Esophagus muscularis mucosa (tissue), 4 donors: ENCODE measurements at regions not wholly inside any gene's neighbourhood (a gene's known extent, or its start where the extent isn't known, plus 50 kb on each side); places are given as distances from the start of the nearest gene placed in this dataset.
A peak's percentile ranks its signal among the peaks of the same experiment; 100 is the strongest.

ENCODE experiments used
- DNase-seq: peaks from one replicate; pipeline ENCODE4 v3.0.0-alpha.2; 2017; ENCODE audit errors: extremely low spot score
- H3K27ac ChIP-seq, 4 donors: fragments of 200-600 bp; sonication (generic); replicated peaks in 1 of 4; 1 replicate in 3 of 4; 2 replicates in 1 of 4; pipeline ENCODE4 v1.5.1; 2016 to 2019; ENCODE audit warnings: mild to moderate bottlenecking in 1 of 4
- H3K27me3 ChIP-seq, 4 donors: fragments of 200-600 bp; sonication (generic); one replicate each; pipeline versions ENCODE4 v1.5.1 to v1.6.0; 2016 to 2019
- H3K36me3 ChIP-seq, 4 donors: fragments of 200-600 bp; sonication (generic); one replicate each; pipeline ENCODE4 v1.5.1; 2016 to 2019
- H3K4me1 ChIP-seq, 4 donors: fragments of 200-600 bp; sonication (generic); one replicate each; pipeline ENCODE4 v1.5.1; 2016 to 2019
- H3K4me3 ChIP-seq, 4 donors: fragments of 200-600 bp; sonication (generic); 1 replicate in 2 of 4; 2 replicates in 2 of 4; pipeline ENCODE4 v1.5.1; 2016 to 2019; ENCODE audit warnings: mild to moderate bottlenecking in 4 of 4, moderate library complexity in 1 of 4
- H3K9me3 ChIP-seq, 4 donors: fragments of 200-600 bp; sonication (generic); 1 replicate in 3 of 4; 2 replicates in 1 of 4; pipeline ENCODE4 v1.5.1; 2016 to 2019
- CTCF ChIP-seq, 3 experiments: fragments of 200-600 bp in 2 of 3; fragments of 450-650 bp in 1 of 3; sonication (generic) in 2 of 3; IDR thresholded peaks; one replicate each; pipeline ENCODE4 v1.5.1; 2017 to 2019; ENCODE audit warnings: antibody characterized with exemption in 3 of 3, mild to moderate bottlenecking in 2 of 3, moderate library complexity in 1 of 3
- EP300 ChIP-seq: sonication (generic); formaldehyde crosslinking; IDR thresholded peaks from one replicate; pipeline ENCODE4 v1.6.1; 2017; ENCODE audit warnings: antibody characterized with exemption
- POLR2A ChIP-seq: fragments of 450-650 bp; IDR thresholded peaks from one replicate; pipeline ENCODE4 v1.6.1; 2017; ENCODE audit warnings: antibody characterized with exemption, moderate library complexity, mild to moderate bottlenecking, low read depth
- POLR2AphosphoS5 ChIP-seq, 2 donors: sonication (generic); formaldehyde crosslinking; IDR thresholded peaks; one replicate each; pipeline ENCODE4 v1.6.1; 2017; ENCODE audit warnings: antibody characterized with exemption in 2 of 2
- WGBS: methylation state at CpG from one replicate; pipeline ENCODE4 v1.1.5; 2018; 5-methylcytosine and 5-hydroxymethylcytosine counted together
- intact Hi-C: fragments of 100-400 bp; cut with DNase I; formaldehyde crosslinking; loops from one replicate; pipeline ENCODE4 v1.15.1; 2023

GRCh38 chr11:79990141-79990540, 549.3 kb upstream of the TENM4 start:
- 71% methylated on average over 3 of the region's 3 CpGs for WGBS
- intact Hi-C loops = no loop called here
- H3K27ac ChIP-seq = no peak overlapping the region
- no peaks in the 10 kb centered on the region for H3K9me3 ChIP-seq
- H3K36me3 ChIP-seq = no peaks in the 10 kb centered on the region
- H3K27me3 ChIP-seq = peaks cover 0 to 4% (median 0%) of the 10 kb centered on the region in 4 donors
- TF ChIP-seq EP300 = no peak
- no peak for TF ChIP-seq POLR2A
- no peak for TF ChIP-seq CTCF (IDR thresholded peaks at IDR 0.05)
- no peak for TF ChIP-seq POLR2AphosphoS5 (IDR thresholded peaks at IDR 0.05)
- no peaks in the 10 kb centered on the region for H3K4me1 ChIP-seq
- H3K4me3 ChIP-seq = no peak overlapping the region
- no peak for DNase-seq

- WGBS = 82% methylated on average over 4 of the region's 4 CpGs
- Histone ChIP-seq H3K27me3 (peaks cover 0 to 4% (median 0%) of the 10 kb centered on the region in 4 donors), H3K4me3 (no peak overlapping the region), H3K36me3 (no peaks in the 10 kb centered on the region), H3K27ac (no peak overlapping the region), H3K9me3 (no peaks in the 10 kb centered on the region), H3K4me1 (no peaks in the 10 kb centered on the region)
- DNase-seq = no peak
- intact Hi-C loops = no loop called here
- TF ChIP-seq POLR2AphosphoS5 (IDR thresholded peaks at IDR 0.05) (no peak), CTCF (IDR thresholded peaks at IDR 0.05) (no peak), POLR2A (no peak), EP300 (no peak)
These were observed 541.4 kb upstream of the TENM4 start for GRCh38 chr11:79982185-79982584.

GRCh38 chr11:79980916-79981315, 540.1 kb upstream of the TENM4 start:
- DNase-seq = no peak
- intact Hi-C loops = no loop called here
- H3K27me3 ChIP-seq = no peaks in the 10 kb centered on the region
- H3K4me3 ChIP-seq = no peak overlapping the region
- H3K36me3 ChIP-seq = no peaks in the 10 kb centered on the region
- no peak overlapping the region for H3K27ac ChIP-seq
- no peaks in the 10 kb centered on the region for H3K4me1 ChIP-seq
- TF ChIP-seq EP300 (no peak), POLR2A (no peak), POLR2AphosphoS5 (IDR thresholded peaks at IDR 0.05) (no peak), CTCF (IDR thresholded peaks at IDR 0.05) (no peak)
- no peaks in the 10 kb centered on the region for H3K9me3 ChIP-seq

DNA sequence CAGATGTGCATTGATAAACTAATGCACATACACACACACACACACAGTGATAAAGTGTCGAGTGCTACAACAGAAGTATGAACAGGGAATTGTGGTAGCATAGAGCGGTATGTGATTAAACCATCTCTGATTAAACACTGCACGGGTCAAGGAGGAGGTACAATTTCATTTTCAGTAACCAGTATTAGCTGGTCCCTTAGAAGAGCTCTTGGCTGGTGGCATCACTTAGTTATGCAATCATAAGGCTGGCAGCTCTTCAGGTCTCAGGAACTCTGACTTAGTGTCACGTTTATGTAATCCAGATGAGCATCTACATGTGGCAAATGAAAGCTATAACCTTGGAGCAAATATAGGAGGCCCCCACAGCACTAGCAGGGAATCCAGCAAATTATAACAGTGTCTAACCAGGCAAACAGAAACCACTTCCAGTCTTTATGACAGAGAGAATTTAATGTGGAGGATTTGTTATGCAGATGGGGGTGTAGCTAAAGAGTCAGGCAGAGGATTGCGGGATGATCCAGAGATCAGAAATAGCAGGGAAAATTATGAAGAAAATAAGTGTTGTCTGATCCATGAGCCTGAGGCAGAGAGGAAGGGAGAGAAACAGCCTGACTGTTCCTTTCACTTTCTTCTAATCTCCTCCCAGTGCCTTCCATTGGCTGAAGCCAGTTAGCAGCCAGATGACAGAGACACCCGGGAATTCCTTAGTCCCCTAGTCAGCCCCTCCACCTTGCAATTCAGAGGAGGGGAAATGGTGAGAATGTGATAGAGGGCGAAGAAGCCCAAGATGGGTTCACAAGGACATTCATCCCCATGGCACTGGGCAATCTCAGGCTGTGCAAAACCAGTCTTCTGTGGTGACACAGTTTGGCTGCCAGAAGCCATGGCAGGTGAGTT, 533.1 kb upstream of the TENM4 start:
- H3K27me3 ChIP-seq = no peaks in the 10 kb centered on the region
- H3K9me3 ChIP-seq = no peaks in the 10 kb centered on the region
- DNase-seq = no peak
- no peaks in the 10 kb centered on the region for H3K36me3 ChIP-seq
- TF ChIP-seq POLR2AphosphoS5 (IDR thresholded peaks at IDR 0.05) = no peak
- TF ChIP-seq CTCF (IDR thresholded peaks at IDR 0.05) = no peak
- peaks cover 0 to 9% (median 2%) of the 10 kb centered on the region in 4 donors for H3K4me1 ChIP-seq
- H3K27ac ChIP-seq = no peak overlapping the region
- 39% methylated on average over 7 of the region's 7 CpGs for WGBS
- intact Hi-C loops = no loop called here
- H3K4me3 ChIP-seq = peak overlapping the region in 1 of 4 donors; percentile 11

GRCh38 chr11:79971255-79971654, 530.4 kb upstream of the TENM4 start:
- 68% methylated on average over 3 of the region's 3 CpGs for WGBS
- DNase-seq = no peak
- Histone ChIP-seq H3K36me3 (no peaks in the 10 kb centered on the region), H3K9me3 (no peaks in the 10 kb centered on the region), H3K4me3 (no peak overlapping the region), H3K4me1 (peaks cover 0 to 9% (median 2%) of the 10 kb centered on the region in 4 donors), H3K27ac (no peak overlapping the region), H3K27me3 (no peaks in the 10 kb centered on the region)
- no peak for TF ChIP-seq POLR2A
- TF ChIP-seq CTCF (IDR thresholded peaks at IDR 0.05) = no peak
- no peak for TF ChIP-seq POLR2AphosphoS5 (IDR thresholded peaks at IDR 0.05)
- intact Hi-C loops = no loop called here
